ENCODE measurements at regions not wholly inside any gene's neighbourhood (a gene's known extent, or its start where the extent isn't known, plus 50 kb on each side); places are given as distances from the start of the nearest gene placed in this dataset.

DNA sequence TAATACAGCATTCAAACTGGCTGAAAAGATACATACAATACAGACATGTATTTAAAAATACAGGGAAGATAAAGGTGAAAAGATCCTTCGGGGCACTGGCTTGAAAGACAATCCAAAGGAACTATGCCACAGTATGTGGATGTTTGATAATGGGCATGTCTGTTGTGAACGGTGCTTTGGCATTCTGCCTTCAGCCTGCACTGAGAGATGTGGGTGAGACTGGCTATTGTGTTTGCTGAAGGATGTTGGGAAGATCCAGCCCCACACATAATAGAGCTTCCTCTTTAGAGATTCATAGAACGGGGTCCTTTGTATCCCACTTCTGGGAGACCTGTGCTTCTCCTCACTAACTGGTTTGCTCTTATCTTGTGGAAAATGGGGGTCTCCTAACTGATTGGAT lies 65.1 kb upstream of the CXCR4 start:
- TF ChIP-seq, protein P1, sequence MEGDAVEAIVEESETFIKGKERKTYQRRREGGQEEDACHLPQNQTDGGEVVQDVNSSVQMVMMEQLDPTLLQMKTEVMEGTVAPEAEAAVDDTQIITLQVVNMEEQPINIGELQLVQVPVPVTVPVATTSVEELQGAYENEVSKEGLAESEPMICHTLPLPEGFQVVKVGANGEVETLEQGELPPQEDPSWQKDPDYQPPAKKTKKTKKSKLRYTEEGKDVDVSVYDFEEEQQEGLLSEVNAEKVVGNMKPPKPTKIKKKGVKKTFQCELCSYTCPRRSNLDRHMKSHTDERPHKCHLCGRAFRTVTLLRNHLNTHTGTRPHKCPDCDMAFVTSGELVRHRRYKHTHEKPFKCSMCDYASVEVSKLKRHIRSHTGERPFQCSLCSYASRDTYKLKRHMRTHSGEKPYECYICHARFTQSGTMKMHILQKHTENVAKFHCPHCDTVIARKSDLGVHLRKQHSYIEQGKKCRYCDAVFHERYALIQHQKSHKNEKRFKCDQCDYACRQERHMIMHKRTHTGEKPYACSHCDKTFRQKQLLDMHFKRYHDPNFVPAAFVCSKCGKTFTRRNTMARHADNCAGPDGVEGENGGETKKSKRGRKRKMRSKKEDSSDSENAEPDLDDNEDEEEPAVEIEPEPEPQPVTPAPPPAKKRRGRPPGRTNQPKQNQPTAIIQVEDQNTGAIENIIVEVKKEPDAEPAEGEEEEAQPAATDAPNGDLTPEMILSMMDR (IDR thresholded peaks at IDR 0.05; ENCODE audit: insufficient read depth, low read length) = no peak
- TF ChIP-seq, protein P2, sequence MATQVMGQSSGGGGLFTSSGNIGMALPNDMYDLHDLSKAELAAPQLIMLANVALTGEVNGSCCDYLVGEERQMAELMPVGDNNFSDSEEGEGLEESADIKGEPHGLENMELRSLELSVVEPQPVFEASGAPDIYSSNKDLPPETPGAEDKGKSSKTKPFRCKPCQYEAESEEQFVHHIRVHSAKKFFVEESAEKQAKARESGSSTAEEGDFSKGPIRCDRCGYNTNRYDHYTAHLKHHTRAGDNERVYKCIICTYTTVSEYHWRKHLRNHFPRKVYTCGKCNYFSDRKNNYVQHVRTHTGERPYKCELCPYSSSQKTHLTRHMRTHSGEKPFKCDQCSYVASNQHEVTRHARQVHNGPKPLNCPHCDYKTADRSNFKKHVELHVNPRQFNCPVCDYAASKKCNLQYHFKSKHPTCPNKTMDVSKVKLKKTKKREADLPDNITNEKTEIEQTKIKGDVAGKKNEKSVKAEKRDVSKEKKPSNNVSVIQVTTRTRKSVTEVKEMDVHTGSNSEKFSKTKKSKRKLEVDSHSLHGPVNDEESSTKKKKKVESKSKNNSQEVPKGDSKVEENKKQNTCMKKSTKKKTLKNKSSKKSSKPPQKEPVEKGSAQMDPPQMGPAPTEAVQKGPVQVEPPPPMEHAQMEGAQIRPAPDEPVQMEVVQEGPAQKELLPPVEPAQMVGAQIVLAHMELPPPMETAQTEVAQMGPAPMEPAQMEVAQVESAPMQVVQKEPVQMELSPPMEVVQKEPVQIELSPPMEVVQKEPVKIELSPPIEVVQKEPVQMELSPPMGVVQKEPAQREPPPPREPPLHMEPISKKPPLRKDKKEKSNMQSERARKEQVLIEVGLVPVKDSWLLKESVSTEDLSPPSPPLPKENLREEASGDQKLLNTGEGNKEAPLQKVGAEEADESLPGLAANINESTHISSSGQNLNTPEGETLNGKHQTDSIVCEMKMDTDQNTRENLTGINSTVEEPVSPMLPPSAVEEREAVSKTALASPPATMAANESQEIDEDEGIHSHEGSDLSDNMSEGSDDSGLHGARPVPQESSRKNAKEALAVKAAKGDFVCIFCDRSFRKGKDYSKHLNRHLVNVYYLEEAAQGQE (IDR thresholded peaks at IDR 0.05; ENCODE audit: insufficient replicate concordance, low read depth) = no peak
- TF ChIP-seq GABPA (IDR thresholded peaks at IDR 0.05; ENCODE audit: low read depth) (no peak), POLR2AphosphoS5 (IDR thresholded peaks at IDR 0.05; ENCODE audit: low read depth) (no peak), SPI1 (IDR thresholded peaks at IDR 0.05; ENCODE audit: borderline replicate concordance, low read depth) (no peak)
